SK-N-SH (cell line): ENCODE measurements at regions not wholly inside any gene's neighbourhood (a gene's known extent, or its start where the extent isn't known, plus 50 kb on each side); places are given as distances from the start of the nearest gene placed in this dataset.

Experiments used
- CTCF ChIA-PET: fragments of 300-600, 350-600 bp; formaldehyde crosslinking; extraction: SDS; loops from one replicate; lab custom pipeline; 2021; lab: Yijun Ruan, JAX
- POLR2A ChIA-PET: fragments of 350-600 bp; sonication (Branson Sonifier 250); formaldehyde crosslinking; extraction: SDS; loops from one replicate; lab custom pipeline; 2020; ENCODE audit warnings: antibody characterized with exemption, inconsistent platforms; lab: Yijun Ruan, JAX
- DNase-seq: peaks from one replicate; pipeline ENCODE4 v3.0.0; 2012
- H2AFZ ChIP-seq: fragments of 200-600 bp; sonication (generic); 2 replicates; pipeline ENCODE4 v1.8.1; 2016; ENCODE audit warnings: antibody characterized with exemption, mild to moderate bottlenecking, low read depth
- H3F3A ChIP-seq: fragments of 200-600 bp; sonication (generic); replicated peaks from 2 replicates; pipeline ENCODE3; 2016; ENCODE audit warnings: antibody characterized with exemption, mild to moderate bottlenecking; ENCODE audit not compliant: insufficient read depth
- H3K27ac ChIP-seq, 2 experiments: fragments of 200-500 bp in 1 of 2; fragments of 200-600 bp in 1 of 2; sonication (Bioruptor generic) in 1 of 2; sonication (generic), shearing (Covaris generic) in 1 of 2; 2 replicates each; pipeline versions ENCODE4 v1.5.1 to v1.6.1; 2014 to 2016; ENCODE audit warnings: low read depth in 2 of 2, inconsistent platforms in 1 of 2, low read length in 1 of 2, mild to moderate bottlenecking in 1 of 2, mixed read lengths in 1 of 2
- H3K27me3 ChIP-seq: fragments of 200-600 bp; sonication (generic), shearing (Covaris generic); 2 replicates; pipeline ENCODE4 v1.6.1; 2016; ENCODE audit warnings: mixed run types; ENCODE audit not compliant: insufficient read depth
- H3K36me3 ChIP-seq, 2 experiments: fragments of 200-500 bp in 1 of 2; fragments of 200-600 bp in 1 of 2; sonication (Bioruptor generic) in 1 of 2; sonication (generic) in 1 of 2; replicated peaks in 1 of 2; 2 replicates each; pipeline versions ENCODE3 to v1.5.1; 2014 to 2016; ENCODE audit warnings: low read length in 1 of 2, mild to moderate bottlenecking in 1 of 2; ENCODE audit not compliant: insufficient read depth in 2 of 2, control insufficient read depth in 1 of 2
- H3K4me1 ChIP-seq, 2 experiments: fragments of 200-500 bp in 1 of 2; fragments of 200-600 bp in 1 of 2; sonication (Bioruptor generic) in 1 of 2; sonication (generic), shearing (Covaris generic) in 1 of 2; 2 replicates each; pipeline versions ENCODE4 v1.5.1 to v1.6.1; 2014 to 2016; ENCODE audit warnings: low read depth in 1 of 2, low read length in 1 of 2, mixed run types in 1 of 2; ENCODE audit not compliant: insufficient read depth in 2 of 2, control insufficient read depth in 1 of 2
- H3K4me2 ChIP-seq: fragments of 200-600 bp; sonication (generic), shearing (Covaris generic); 2 replicates; pipeline ENCODE4 v1.6.1; 2017; ENCODE audit warnings: mixed run types
- H3K4me3 ChIP-seq, 2 experiments: fragments of 200-500 bp in 1 of 2; fragments of 200-600 bp in 1 of 2; sonication (Bioruptor generic) in 1 of 2; sonication (generic), shearing (Covaris generic) in 1 of 2; 2 replicates each; pipeline versions ENCODE4 v1.5.1 to v1.8.1; 2014 to 2016; ENCODE audit warnings: low read depth in 2 of 2, inconsistent platforms in 1 of 2, low read length in 1 of 2, mild to moderate bottlenecking in 1 of 2, mixed read lengths in 1 of 2, moderate library complexity in 1 of 2
- H3K79me2 ChIP-seq: fragments of 200-600 bp; sonication (generic); 2 replicates; pipeline ENCODE4 v1.8.1; 2017; ENCODE audit warnings: mild to moderate bottlenecking; ENCODE audit not compliant: insufficient read depth
- H3K9ac ChIP-seq: fragments of 200-600 bp; sonication (generic); 2 replicates; pipeline ENCODE4 v1.6.1; 2017; ENCODE audit warnings: mixed run types
- H3K9me2 ChIP-seq: fragments of 200-600 bp; sonication (generic); 2 replicates; pipeline ENCODE4 v1.6.1; 2017; ENCODE audit warnings: mixed run types
- H3K9me3 ChIP-seq: fragments of 200-600 bp; sonication (generic); 2 replicates; pipeline ENCODE4 v1.6.1; 2017; ENCODE audit warnings: mixed run types, mild to moderate bottlenecking, moderate library complexity
- H4K20me1 ChIP-seq: fragments of 200-600 bp; sonication (generic); 2 replicates; pipeline ENCODE4 v1.6.1; 2017; ENCODE audit warnings: mild to moderate bottlenecking, mixed run types; ENCODE audit not compliant: insufficient read depth
- CHD2 ChIP-seq: fragments of 150-350 bp; IDR thresholded peaks from 2 replicates; pipeline ENCODE4 v1.6.1; 2018; ENCODE audit warnings: low read length; ENCODE audit not compliant: partially characterized antibody
- ELF1 ChIP-seq: IDR thresholded peaks from 2 replicates; pipeline ENCODE4 v1.4.0; 2012
- EZH2phosphoT487 ChIP-seq: fragments of 200-600 bp; sonication (generic); IDR thresholded peaks from 2 replicates; pipeline ENCODE4 v1.6.1; 2017; ENCODE audit warnings: low read depth, mixed run types, mild to moderate bottlenecking, antibody characterized with exemption, moderate library complexity, borderline replicate concordance
- FOXJ3 ChIP-seq: sonication (generic); formaldehyde crosslinking; IDR thresholded peaks from 2 replicates; pipeline ENCODE4 v1.5.1; 2020; ENCODE audit warnings: mild to moderate bottlenecking, missing genetic modification reagents
- FOXM1 ChIP-seq: IDR thresholded peaks from 2 replicates; pipeline ENCODE4 v1.4.0; 2012; ENCODE audit warnings: low read depth, mild to moderate bottlenecking
- GABPA ChIP-seq: IDR thresholded peaks from 2 replicates; pipeline ENCODE4 v1.4.0; 2012; ENCODE audit warnings: low read depth, mild to moderate bottlenecking
- IRF3 ChIP-seq: fragments of 150-350 bp; IDR thresholded peaks from 2 replicates; pipeline ENCODE4 v1.6.1; 2016; ENCODE audit warnings: mild to moderate bottlenecking, low read depth, low read length
- NFIC ChIP-seq: IDR thresholded peaks from 2 replicates; pipeline ENCODE4 v1.4.0; 2012; ENCODE audit warnings: borderline replicate concordance
- NRF1 ChIP-seq: IDR thresholded peaks from 2 replicates; pipeline ENCODE4 v1.6.1; 2012; ENCODE audit warnings: low read depth, mild to moderate bottlenecking, low read length
- POLR2AphosphoS5 ChIP-seq: IDR thresholded peaks from 2 replicates; pipeline ENCODE4 v1.6.1; 2012; ENCODE audit warnings: low read depth, low read length
- REST ChIP-seq: IDR thresholded peaks from 2 replicates; pipeline ENCODE4 v1.6.1; 2012; ENCODE audit warnings: mild to moderate bottlenecking, low read depth, low read length, moderate library complexity
- RXRA ChIP-seq: IDR thresholded peaks from 2 replicates; pipeline ENCODE4 v1.4.0; 2012; ENCODE audit warnings: low read depth, mild to moderate bottlenecking, borderline replicate concordance
- SMC3 ChIP-seq: IDR thresholded peaks from 2 replicates; pipeline ENCODE4 v1.6.1; 2012; ENCODE audit warnings: low read depth, low read length, improper control_type of control experiment
- TCF12 ChIP-seq: IDR thresholded peaks from 2 replicates; pipeline ENCODE4 v1.4.0; 2012
- USF1 ChIP-seq: IDR thresholded peaks from 2 replicates; pipeline ENCODE4 v1.4.0; 2012; ENCODE audit warnings: low read depth, borderline replicate concordance
- USF2 ChIP-seq: fragments of 150-350 bp; IDR thresholded peaks from 2 replicates; pipeline ENCODE4 v1.6.1; 2017; ENCODE audit warnings: antibody characterized with exemption, low read length, low read depth, borderline replicate concordance
- ZBTB33 ChIP-seq: IDR thresholded peaks from 2 replicates; pipeline ENCODE4 v1.4.0; 2012; ENCODE audit warnings: low read depth, borderline replicate concordance
- WGBS: methylation state at CpG from one replicate; pipeline ENCODE4 v1.1.6; 2017; ENCODE audit warnings: low lambda C conversion rate; 5-methylcytosine and 5-hydroxymethylcytosine counted together

GRCh38 chr9:110007477-110008270 lies 200.3 kb downstream of the C9orf152 start:
- CTCF ChIA-PET: no interaction called here

More at GRCh38 chr9:110007477-110008270, 200.3 kb downstream of the C9orf152 start:
- Histone ChIP-seq H3K9me2 (no peaks in the 10 kb centered on the region), H3K79me2 (peaks cover 8% of the 10 kb centered on the region), H3F3A (peaks cover 3% of the 10 kb centered on the region), H3K4me3 (no peak overlapping the region), H3K27ac (peak overlapping the region in 1 of 2 experiments; percentile 26; a peak in 1 of 4 replicates), H3K36me3 (no peaks in the 10 kb centered on the region), H3K9me3 (no peaks in the 10 kb centered on the region), H3K4me2 (no peak overlapping the region), H2AFZ (no peak overlapping the region), H4K20me1 (no peaks in the 10 kb centered on the region), H3K4me1 (no peaks in the 10 kb centered on the region), H3K9ac (no peak overlapping the region), H3K27me3 (no peaks in the 10 kb centered on the region)
- WGBS: 85% methylated on average over 3 of the region's 3 CpGs
- TF ChIP-seq NFIC (no peak), TCF12 (no peak), EZH2phosphoT487 (no peak), NRF1 (no peak), USF2 (no peak), SMC3 (no peak), REST (no peak), ELF1 (no peak), GABPA (no peak), FOXM1 (no peak), CHD2 (no peak), IRF3 (no peak), ZBTB33 (no peak), RXRA (no peak), FOXJ3 (CRISPR knock-in tag) (no peak), POLR2AphosphoS5 (no peak), USF1 (no peak)
- no peak for DNase-seq
- POLR2A ChIA-PET: no interaction called here
